Vagina (tissue), 2 donors: ENCODE measurements at regions not wholly inside any gene's neighbourhood (a gene's known extent, or its start where the extent isn't known, plus 50 kb on each side); places are given as distances from the start of the nearest gene placed in this dataset.

Experiments used
- DNase-seq, 2 donors: peaks; one replicate each; pipeline ENCODE4 v3.0.0-alpha.2; 2017; ENCODE audit errors: extremely low spot score in 2 of 2
- H3K27ac ChIP-seq: fragments of 200-600 bp; sonication (generic); one replicate; pipeline ENCODE4 v1.5.1; 2019
- H3K27me3 ChIP-seq: fragments of 200-600 bp; sonication (generic); one replicate; pipeline ENCODE4 v1.5.1; 2019
- H3K36me3 ChIP-seq, 2 donors: fragments of 200-600 bp; sonication (generic); one replicate each; pipeline ENCODE4 v1.5.1; 2017 to 2019
- H3K4me1 ChIP-seq: fragments of 200-600 bp; sonication (generic); one replicate; pipeline ENCODE4 v1.5.1; 2019
- H3K4me3 ChIP-seq, 2 donors: fragments of 200-600 bp; sonication (generic); 1 replicate in 1 of 2; 2 replicates in 1 of 2; pipeline ENCODE4 v1.5.1; 2016 to 2019
- H3K9me3 ChIP-seq: fragments of 200-600 bp; sonication (generic); one replicate; pipeline ENCODE4 v1.5.1; 2019
- POLR2A ChIP-seq, 2 donors: fragments of 450-650 bp; IDR thresholded peaks; one replicate each; pipeline ENCODE4 v1.6.1; 2017; ENCODE audit warnings: antibody characterized with exemption in 2 of 2, mild to moderate bottlenecking in 2 of 2, moderate library complexity in 2 of 2
- POLR2AphosphoS5 ChIP-seq, 2 donors: sonication (generic); formaldehyde crosslinking; IDR thresholded peaks; one replicate each; pipeline ENCODE4 v1.9.0; 2017; ENCODE audit warnings: antibody characterized with exemption in 2 of 2, mild to moderate bottlenecking in 2 of 2, low read depth in 1 of 2; ENCODE audit not compliant: insufficient read depth in 1 of 2
- intact Hi-C: fragments of 100-400 bp; cut with DNase I; formaldehyde crosslinking; loops from one replicate; pipeline ENCODE4 v1.15.1; 2023
- TF ChIP-seq, protein P1 (sequence below), 3 experiments: fragments of 450-650 bp in 2 of 3; fragments of 200-600 bp in 1 of 3; sonication (generic) in 1 of 3; IDR thresholded peaks; one replicate each; pipeline ENCODE4 v1.5.1; 2017 to 2019; ENCODE audit warnings: antibody characterized with exemption in 3 of 3, mild to moderate bottlenecking in 2 of 3, moderate library complexity in 2 of 3

DNA sequence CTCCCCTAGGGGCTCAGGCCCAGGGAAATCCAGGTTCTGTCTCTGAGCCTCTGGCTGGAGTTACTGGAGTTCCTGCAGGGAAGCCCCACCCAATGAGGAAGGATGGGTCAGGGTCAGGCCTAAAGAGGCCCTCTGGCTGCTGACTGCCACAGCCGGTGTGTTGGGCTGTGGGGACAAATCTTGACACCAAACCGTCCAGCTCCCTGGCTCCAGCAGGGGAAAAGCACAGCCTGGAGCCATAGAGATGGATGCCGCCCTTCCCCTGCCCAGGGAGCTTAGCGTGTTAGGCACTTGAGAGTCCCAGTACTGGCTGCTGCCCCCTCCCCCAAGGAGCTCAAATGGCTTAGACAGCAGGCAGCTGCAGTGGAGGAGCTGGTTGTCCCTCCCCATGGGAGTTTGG lies 321.3 kb upstream of the LCORL start:
- intact Hi-C loops, result no loop called here
- H3K27ac ChIP-seq, result no peak overlapping the region
- no peak for DNase-seq
- no peaks in the 10 kb centered on the region for H3K9me3 ChIP-seq
- TF ChIP-seq POLR2A (IDR thresholded peaks at IDR 0.05) (no peak), POLR2AphosphoS5 (IDR thresholded peaks at IDR 0.05; ENCODE audit: insufficient read depth in 1 of 2, low read depth in 1 of 2) (no peak)
- TF ChIP-seq, protein P1, sequence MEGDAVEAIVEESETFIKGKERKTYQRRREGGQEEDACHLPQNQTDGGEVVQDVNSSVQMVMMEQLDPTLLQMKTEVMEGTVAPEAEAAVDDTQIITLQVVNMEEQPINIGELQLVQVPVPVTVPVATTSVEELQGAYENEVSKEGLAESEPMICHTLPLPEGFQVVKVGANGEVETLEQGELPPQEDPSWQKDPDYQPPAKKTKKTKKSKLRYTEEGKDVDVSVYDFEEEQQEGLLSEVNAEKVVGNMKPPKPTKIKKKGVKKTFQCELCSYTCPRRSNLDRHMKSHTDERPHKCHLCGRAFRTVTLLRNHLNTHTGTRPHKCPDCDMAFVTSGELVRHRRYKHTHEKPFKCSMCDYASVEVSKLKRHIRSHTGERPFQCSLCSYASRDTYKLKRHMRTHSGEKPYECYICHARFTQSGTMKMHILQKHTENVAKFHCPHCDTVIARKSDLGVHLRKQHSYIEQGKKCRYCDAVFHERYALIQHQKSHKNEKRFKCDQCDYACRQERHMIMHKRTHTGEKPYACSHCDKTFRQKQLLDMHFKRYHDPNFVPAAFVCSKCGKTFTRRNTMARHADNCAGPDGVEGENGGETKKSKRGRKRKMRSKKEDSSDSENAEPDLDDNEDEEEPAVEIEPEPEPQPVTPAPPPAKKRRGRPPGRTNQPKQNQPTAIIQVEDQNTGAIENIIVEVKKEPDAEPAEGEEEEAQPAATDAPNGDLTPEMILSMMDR (IDR thresholded peaks at IDR 0.05), result no peak
- no peaks in the 10 kb centered on the region for H3K36me3 ChIP-seq
- H3K27me3 ChIP-seq, result no peaks in the 10 kb centered on the region
- no peak overlapping the region for H3K4me3 ChIP-seq
- no peaks in the 10 kb centered on the region for H3K4me1 ChIP-seq

DNA sequence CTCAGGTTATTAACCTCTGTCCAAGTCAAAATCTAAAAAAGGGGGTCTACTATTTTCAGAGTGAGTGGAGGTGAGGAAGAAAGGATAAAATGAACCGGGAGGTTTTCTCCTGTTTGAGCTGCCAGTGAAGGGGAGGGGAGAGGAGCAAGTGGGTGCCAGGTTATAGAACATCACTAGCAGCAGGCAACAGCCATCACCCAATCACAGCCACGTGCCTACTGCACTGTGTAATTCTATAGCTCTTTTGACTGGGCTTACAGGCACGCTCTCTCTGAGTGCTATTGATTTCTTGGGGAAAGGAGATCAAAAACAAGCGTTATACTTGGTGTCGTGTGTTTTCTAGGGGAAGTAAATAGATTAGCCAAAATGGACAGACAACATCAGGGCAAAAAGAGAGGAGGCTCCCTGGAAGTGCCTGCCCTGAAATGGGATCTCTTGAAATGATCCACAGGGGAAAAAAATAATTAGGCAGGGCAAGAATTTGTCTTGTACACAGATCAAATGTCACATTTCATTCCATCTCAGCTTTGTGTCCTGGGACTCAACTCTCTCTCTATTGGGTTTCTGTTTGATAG lies 300.5 kb upstream of the LCORL start:
- no peak overlapping the region for H3K27ac ChIP-seq
- H3K4me1 ChIP-seq, result no peaks in the 10 kb centered on the region
- DNase-seq, result no peak
- no peaks in the 10 kb centered on the region for H3K27me3 ChIP-seq
- no peak overlapping the region for H3K4me3 ChIP-seq
- H3K9me3 ChIP-seq, result no peaks in the 10 kb centered on the region
- intact Hi-C loops, result no loop called here
- no peak for TF ChIP-seq POLR2A (IDR thresholded peaks at IDR 0.05)
- TF ChIP-seq, protein P1 (IDR thresholded peaks at IDR 0.05), result no peak
- no peaks in the 10 kb centered on the region for H3K36me3 ChIP-seq

DNA sequence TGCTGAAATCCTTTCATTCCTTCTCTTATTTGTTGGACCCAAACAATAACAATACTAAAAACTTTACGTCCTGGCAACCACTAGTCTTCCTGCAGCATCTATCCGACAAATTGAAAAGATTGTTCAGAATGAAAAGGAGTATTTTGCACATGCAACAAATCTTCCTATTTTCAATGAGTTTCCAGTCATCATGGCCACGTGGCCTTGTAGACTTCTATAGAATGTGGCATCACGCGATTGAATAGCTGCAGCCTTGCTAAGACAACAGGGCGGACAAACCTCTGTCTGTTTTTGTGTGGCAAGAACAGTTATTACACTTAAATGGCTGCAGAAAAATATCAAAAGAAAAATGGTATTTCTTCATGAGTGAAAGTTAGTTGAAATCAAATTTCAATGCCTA lies 297.9 kb upstream of the LCORL start:
- Histone ChIP-seq H3K9me3 (no peaks in the 10 kb centered on the region), H3K4me3 (no peak overlapping the region), H3K36me3 (no peaks in the 10 kb centered on the region), H3K4me1 (no peaks in the 10 kb centered on the region), H3K27me3 (no peaks in the 10 kb centered on the region), H3K27ac (no peak overlapping the region)
- intact Hi-C loops, result no loop called here
- no peak for DNase-seq
- TF ChIP-seq POLR2A (IDR thresholded peaks at IDR 0.05), result no peak
- TF ChIP-seq POLR2AphosphoS5 (IDR thresholded peaks at IDR 0.05; ENCODE audit: insufficient read depth in 1 of 2, low read depth in 1 of 2), result no peak
- TF ChIP-seq, protein P1 (IDR thresholded peaks at IDR 0.05), result no peak

DNA sequence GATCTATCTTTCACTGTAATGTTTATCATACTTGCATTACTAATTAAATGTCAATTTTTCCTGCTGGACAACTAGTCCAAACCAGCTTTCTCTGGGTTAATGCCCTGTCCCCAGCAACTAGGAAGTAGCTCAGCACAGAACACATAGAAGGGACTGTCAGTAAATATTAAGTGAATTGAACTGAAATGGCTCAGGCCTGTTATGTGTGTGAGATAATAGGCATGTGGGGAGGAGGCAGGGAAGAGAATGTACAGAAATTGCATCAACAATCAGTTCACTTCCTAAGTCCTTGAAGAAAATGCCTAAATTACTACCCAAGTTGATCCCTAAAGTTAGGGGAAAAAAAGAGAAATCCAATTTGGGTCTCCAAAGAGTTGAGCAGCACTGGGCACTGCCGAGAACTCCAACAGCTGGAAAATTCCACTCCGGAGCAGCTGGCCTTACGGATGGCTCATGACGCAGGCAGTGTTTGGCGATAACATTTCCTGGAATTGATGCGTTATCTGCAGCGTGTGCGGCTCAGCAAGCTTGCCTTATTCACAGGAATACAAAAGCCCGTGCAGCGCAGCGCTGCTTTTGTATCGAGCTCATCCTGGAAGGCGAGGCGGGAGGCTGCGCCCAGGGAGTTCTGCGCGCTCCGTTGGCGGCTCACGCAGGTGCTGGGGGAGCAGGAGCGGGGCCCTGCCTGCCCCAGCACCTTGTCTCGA lies 297.3 kb upstream of the LCORL start:
- Histone ChIP-seq H3K27ac (no peak overlapping the region), H3K27me3 (no peaks in the 10 kb centered on the region), H3K4me1 (no peaks in the 10 kb centered on the region), H3K36me3 (no peaks in the 10 kb centered on the region), H3K9me3 (no peaks in the 10 kb centered on the region), H3K4me3 (no peak overlapping the region)
- no peak for DNase-seq
- TF ChIP-seq, protein P1 (IDR thresholded peaks at IDR 0.05), result no peak
- intact Hi-C loops, result no loop called here

DNA sequence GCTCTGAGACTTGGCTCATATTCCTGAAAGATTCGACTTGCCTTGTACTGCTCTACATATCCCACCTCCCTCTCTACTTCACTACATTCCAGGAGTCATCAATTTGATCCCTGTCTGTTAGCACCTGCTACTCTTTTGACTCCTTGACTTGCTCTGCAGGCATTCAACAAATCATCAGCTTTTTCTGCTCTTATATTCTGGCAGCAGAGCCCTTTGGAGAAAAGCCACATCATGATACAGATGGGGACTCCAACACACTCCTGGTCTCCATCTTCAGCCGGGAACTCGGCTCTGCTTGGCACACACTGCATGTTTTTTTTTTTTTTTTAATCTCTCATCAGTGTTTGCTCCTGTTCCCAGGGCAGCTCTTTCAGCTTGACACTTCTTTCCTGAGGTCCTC lies 293.2 kb upstream of the LCORL start:
- TF ChIP-seq POLR2A (IDR thresholded peaks at IDR 0.05) (no peak), POLR2AphosphoS5 (IDR thresholded peaks at IDR 0.05; ENCODE audit: insufficient read depth in 1 of 2, low read depth in 1 of 2) (no peak)
- TF ChIP-seq, protein P1 (IDR thresholded peaks at IDR 0.05), result no peak
- intact Hi-C loops, result no loop called here
- no peaks in the 10 kb centered on the region for H3K36me3 ChIP-seq
- no peak for DNase-seq
- H3K9me3 ChIP-seq, result no peaks in the 10 kb centered on the region
- H3K27me3 ChIP-seq, result no peaks in the 10 kb centered on the region
- H3K4me3 ChIP-seq, result no peak overlapping the region
- no peak overlapping the region for H3K27ac ChIP-seq
- H3K4me1 ChIP-seq, result no peaks in the 10 kb centered on the region
